NCI-H2107 (cell line): ENCODE measurements at regions not wholly inside any gene's neighbourhood (a gene's known extent, or its start where the extent isn't known, plus 50 kb on each side); places are given as distances from the start of the nearest gene placed in this dataset.

Experiments used
- DNase-seq: peaks from one replicate; lab custom pipeline; 2025; lab: John Stamatoyannopoulos, UW

- DNase-seq: no peak
These were observed 1021.1 kb downstream of the EFNB2 start for GRCh38 chr13:105514401-105514800.

- no peak for DNase-seq
These were observed 1022.0 kb downstream of the EFNB2 start for GRCh38 chr13:105513448-105513847.

GRCh38 chr13:105509981-105510762, 1025.3 kb downstream of the EFNB2 start:
- no peak for DNase-seq

GRCh38 chr13:105506463-105506862, 1029.0 kb downstream of the EFNB2 start:
- no peak for DNase-seq

- DNase-seq: no peak
These were observed 1033.3 kb downstream of the EFNB2 start for GRCh38 chr13:105502193-105502592.

- DNase-seq: no peak
These were observed 1037.9 kb downstream of the EFNB2 start for GRCh38 chr13:105497597-105497996.

- no peak for DNase-seq
These were observed 1043.2 kb downstream of the EFNB2 start for GRCh38 chr13:105492216-105492615.

GRCh38 chr13:105491345-105491744, 1044.1 kb downstream of the EFNB2 start:
- no peak for DNase-seq

- no peak for DNase-seq
These were observed 1050.4 kb downstream of the EFNB2 start for GRCh38 chr13:105485081-105485480.

GRCh38 chr13:105474983-105475610, 1060.4 kb downstream of the EFNB2 start:
- no peak for DNase-seq

GRCh38 chr13:105471673-105472072, 1063.8 kb downstream of the EFNB2 start:
- DNase-seq: no peak

GRCh38 chr13:105466376-105466775, 1069.1 kb downstream of the EFNB2 start:
- DNase-seq: no peak

- DNase-seq: no peak
These were observed 1069.7 kb downstream of the EFNB2 start, which contains the start of gene DAOA for GRCh38 chr13:105465745-105466144. TSS of gene DAOA (plus strand) at chr13:105466045.

GRCh38 chr13:105465251-105465650, 1070.2 kb downstream of the EFNB2 start:
- DNase-seq: no peak

- DNase-seq: no peak
These were observed 1071.2 kb downstream of the EFNB2 start for GRCh38 chr13:105464249-105464648.

GRCh38 chr13:105463011-105463501, 1072.4 kb downstream of the EFNB2 start:
- DNase-seq: no peak

GRCh38 chr13:105462098-105462497, 1073.4 kb downstream of the EFNB2 start:
- DNase-seq: no peak

GRCh38 chr13:105452895-105453294, 1082.6 kb downstream of the EFNB2 start:
- no peak for DNase-seq

- DNase-seq: no peak
These were observed 1084.7 kb downstream of the EFNB2 start for GRCh38 chr13:105450784-105451183.

GRCh38 chr13:105448811-105449210, 1086.7 kb downstream of the EFNB2 start:
- no peak for DNase-seq

- no peak for DNase-seq
These were observed 1089.3 kb downstream of the EFNB2 start for GRCh38 chr13:105446197-105446596.

GRCh38 chr13:105445796-105446195, 1089.7 kb downstream of the EFNB2 start:
- DNase-seq: no peak

GRCh38 chr13:105442949-105443699, 1092.3 kb downstream of the EFNB2 start:
- DNase-seq: no peak
